Non-pigmented ciliary epithelial cell (primary cell): ENCODE measurements at regions not wholly inside any gene's neighbourhood (a gene's known extent, or its start where the extent isn't known, plus 50 kb on each side); places are given as distances from the start of the nearest gene placed in this dataset.
"Not testable (repeated sequence)": the region's sequence is repeated elsewhere in the genome, so short reads cannot be mapped to it uniquely, and the experiment has no call there.

Experiments
- DNase-seq: peaks from one replicate; pipeline ENCODE4 v3.0.0-alpha.2; 2010; ENCODE audit warnings: low read depth

GRCh38 chr9:18297056-18297841 is 176.7 kb upstream of the ADAMTSL1 start:
- DNase-seq, result no peak

GRCh38 chr9:18299449-18299848 is 174.5 kb upstream of the ADAMTSL1 start:
- no peak for DNase-seq

DNA sequence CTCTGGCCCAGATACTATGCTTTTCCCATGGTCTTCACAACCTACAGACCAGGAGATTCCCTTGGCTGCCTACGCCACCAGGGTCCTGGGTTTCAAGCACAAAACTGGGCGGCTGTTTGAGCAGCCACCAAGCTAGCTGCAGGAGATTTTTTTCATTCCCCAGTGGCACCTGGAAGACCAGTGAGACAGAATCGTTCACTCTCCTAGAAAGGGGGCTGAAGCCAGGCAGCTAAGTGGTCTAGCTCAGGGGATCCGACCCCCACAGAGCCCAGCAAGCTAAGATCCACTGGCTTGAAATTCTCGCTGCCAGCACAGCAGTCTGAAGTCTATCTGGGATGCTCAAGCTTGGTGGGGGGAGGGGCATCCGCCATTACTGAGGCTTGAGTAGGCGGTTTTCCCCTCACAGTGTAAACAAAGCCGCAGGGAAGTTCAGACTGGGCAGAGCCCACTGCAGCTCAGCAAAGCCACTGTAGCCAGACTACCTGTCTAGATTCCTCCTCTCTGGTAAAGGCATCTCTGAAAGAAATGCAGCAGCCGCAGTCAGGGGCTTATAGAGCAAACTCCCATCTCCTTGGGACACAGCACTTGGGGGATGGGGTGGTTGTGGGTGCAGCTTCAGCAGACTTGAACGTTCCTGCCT is 168.7 kb upstream of the ADAMTSL1 start:
- DNase-seq, result not testable (repeated sequence)

DNA sequence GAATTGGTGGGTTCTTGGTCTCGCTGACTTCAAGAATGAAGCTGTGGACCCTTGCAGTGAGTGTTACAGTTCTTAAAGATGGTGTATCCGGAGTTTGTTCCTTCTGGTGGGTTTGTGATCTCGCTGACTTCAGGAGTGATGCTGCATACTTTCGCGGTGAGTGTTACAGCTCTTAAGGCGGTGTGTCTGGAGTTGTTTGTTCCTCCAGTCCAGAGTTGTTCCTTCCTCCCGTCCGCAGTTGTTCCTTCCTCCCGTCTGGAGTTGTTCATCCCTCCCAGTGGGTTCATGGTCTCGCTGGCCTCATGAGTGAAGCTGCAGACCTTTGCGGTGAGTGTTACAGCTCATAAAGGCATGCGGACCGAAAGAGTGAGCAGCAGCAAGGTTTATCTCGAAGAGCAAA is 159.6 kb upstream of the ADAMTSL1 start:
- DNase-seq, result no peak

DNA sequence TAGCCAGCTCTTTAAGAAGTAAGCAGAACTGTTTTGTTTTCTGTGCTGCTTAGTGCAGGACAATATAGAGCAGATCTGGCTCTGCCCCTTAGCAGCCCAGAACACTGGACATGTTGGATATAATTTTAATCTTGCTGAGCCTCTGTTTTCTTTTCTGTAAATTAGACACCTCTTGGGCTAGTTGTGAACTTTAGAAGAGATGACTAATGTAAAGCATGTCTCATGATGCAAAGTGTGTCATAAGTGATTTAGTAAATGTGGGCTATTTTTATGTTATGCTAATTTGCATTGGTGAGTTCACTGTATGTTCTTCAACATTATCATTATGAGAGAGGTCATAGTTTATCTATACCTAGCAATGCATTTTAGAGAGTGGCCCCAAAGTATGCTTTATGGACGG is 156.1 kb upstream of the ADAMTSL1 start:
- no peak for DNase-seq

GRCh38 chr9:18319918-18320445 is 154.0 kb upstream of the ADAMTSL1 start:
- DNase-seq, result no peak

DNA sequence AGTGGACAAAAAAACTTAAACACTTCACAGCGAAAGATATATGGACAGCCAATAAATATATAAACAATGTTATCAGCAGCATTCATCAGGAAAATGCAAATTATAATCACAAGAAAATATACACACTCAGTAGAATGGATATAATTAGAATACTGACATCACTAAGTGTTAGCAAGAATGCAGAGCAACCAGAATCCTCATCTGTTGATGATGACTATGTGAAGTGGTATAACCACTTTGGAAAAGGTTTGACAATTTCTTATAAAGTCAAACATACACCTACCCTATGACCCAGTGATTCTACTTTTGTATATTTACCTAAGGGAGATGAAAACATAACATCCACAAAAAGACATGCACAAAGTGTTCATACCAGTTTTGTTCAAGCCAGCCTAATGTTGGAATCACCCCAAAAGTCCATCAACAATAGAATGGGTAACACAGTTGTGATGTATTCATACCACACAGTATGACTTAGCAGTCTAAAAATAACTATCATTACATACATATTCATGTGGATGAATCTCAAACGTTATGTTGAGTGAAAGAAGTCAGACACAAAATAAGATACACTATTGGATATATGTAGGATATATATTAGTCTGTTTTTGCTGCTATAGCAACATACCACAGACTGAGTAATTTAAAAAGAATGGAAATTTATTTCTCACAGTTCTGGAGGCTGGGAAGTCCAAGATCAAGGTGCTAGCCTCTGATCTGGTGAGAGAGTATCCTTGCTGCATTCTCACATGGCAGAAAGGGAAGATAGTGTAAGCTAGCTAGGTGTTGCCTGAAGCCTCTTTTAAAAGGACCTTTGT is 148.8 kb upstream of the ADAMTSL1 start:
- DNase-seq, result no peak

GRCh38 chr9:18325746-18326011 is 148.3 kb upstream of the ADAMTSL1 start:
- DNase-seq, result not testable (repeated sequence)

- DNase-seq, result no peak
These were observed 146.8 kb upstream of the ADAMTSL1 start for GRCh38 chr9:18327121-18327520.

GRCh38 chr9:18330401-18331309 is 143.3 kb upstream of the ADAMTSL1 start:
- DNase-seq, result no peak

- no peak for DNase-seq
These were observed 142.7 kb upstream of the ADAMTSL1 start for GRCh38 chr9:18331310-18331684.

DNA sequence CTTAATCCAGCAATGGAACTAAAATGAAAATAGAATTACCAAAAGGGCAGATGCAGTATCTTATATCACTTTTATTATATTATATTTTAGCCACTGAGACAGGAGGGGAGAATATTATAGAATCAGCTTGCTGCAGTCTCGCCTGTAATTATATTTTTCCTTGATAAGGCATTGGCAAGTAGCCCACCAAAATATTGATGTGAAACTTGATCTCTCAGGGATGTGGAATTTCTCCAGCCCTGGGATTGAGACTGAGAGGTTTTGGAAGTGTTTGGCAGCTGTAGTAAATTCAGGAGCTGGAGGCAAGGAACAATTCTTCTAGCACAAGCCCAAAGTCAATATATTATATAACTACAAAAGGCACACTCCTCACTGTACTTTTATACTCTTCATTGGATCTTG is 142.1 kb upstream of the ADAMTSL1 start:
- DNase-seq, result no peak

GRCh38 chr9:18333157-18333556 is 140.8 kb upstream of the ADAMTSL1 start:
- no peak for DNase-seq

GRCh38 chr9:18335825-18336224 is 138.1 kb upstream of the ADAMTSL1 start:
- no peak for DNase-seq

DNA sequence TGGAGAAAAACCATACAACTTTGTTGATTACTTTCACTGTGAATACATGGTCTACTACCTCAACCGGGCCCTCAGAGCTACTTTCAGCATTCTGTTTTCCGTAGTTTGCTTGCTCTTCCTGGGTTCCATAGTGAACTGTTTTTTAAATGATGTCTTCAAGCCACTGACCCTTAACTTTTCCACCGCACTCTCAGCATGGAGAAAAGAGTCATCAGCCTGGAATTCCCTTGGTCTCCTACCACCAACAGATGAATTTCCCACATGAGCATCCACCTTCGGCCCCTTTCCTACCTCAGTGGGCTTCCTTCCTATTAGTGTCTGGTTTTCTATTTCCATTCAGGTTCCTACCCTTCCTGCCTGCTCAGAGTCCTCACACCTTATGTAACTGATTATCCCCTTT is 135.9 kb upstream of the ADAMTSL1 start:
- no peak for DNase-seq

DNA sequence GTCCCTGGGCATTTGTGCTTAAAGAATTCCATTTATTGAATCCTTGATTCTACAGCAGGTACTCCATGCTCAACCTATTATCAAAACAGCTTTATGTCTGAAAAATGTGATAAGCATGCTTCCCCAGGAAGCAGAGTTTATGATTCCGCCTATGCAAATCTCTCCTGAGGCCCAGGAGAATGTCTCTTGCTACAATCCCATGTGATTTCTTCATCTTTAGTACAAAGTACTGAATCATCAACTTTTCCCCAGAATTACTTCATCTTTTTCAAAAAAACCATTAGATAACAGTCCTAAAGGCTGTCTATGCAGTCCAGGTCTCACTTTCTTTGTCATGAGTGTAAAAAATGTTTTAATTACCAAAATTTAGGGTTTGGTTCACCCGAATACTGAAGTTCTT is 130.2 kb upstream of the ADAMTSL1 start:
- DNase-seq, result no peak

- no peak for DNase-seq
These were observed 127.2 kb upstream of the ADAMTSL1 start for GRCh38 chr9:18346745-18347144.

DNA sequence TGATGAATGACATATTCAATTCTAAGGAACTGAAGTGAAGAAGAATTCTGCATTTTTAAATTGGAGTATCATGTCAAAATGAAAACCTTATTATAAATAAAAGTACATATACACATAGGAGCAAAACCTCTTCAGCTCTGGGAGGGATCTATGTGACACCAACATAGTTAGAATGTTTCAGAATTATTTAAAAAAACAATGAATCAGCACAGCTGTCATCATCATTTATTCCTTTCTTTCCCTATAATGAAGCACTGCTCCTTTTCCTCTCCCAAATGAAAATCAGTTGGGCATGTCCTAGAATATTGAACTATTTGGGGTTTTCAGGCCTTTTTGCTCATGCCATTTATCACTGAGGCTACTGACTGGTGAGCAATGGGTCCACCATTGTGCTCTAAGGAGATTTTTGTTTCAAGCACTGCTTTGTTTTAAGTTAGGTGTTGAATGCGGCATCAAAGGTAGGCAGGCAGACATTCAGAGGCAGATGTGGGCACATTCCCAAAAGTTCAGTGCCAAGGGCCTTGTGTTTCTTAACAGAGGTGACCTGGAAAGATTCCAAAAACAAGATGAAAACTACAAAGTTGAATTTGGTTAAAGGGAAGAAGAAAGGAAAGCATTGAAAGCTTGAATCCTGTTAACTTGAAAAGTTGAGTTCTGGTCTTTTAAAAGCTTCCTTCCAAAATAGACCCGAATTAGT is 126.4 kb upstream of the ADAMTSL1 start:
- DNase-seq, result no peak

DNA sequence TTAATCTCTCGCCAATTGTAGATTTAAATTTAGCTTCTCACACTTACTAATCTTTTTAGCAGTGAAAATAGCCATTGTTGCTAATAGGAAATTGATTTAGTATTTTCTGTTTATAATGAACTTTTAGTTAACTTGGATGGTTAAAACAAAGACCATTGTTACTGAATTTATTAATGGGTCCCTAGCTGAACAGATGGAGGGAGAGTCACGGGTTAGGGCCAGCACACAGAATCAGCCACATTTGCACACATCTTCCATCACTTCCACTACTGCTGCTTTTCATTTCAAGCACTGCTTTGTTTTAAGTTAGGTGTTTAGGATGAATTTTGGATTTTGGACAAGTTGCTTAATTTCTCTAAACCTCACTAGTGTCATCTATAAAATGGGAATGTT is 125.9 kb upstream of the ADAMTSL1 start:
- no peak for DNase-seq

GRCh38 chr9:18349530-18349929 is 124.4 kb upstream of the ADAMTSL1 start:
- no peak for DNase-seq

- DNase-seq, result no peak
These were observed 123.9 kb upstream of the ADAMTSL1 start for GRCh38 chr9:18350036-18350435.
